K562 (cell line): ENCODE measurements at regions not wholly inside any gene's neighbourhood (a gene's known extent, or its start where the extent isn't known, plus 50 kb on each side); places are given as distances from the start of the nearest gene placed in this dataset.

Experiments used
- NCOR1 ChIP-seq: fragments of 450-650 bp; IDR thresholded peaks from 2 replicates; pipeline ENCODE4 v1.6.1; 2016; ENCODE audit warnings: mild to moderate bottlenecking, moderate library complexity
- PRMT5 ChIP-seq: sonication (generic); formaldehyde crosslinking; IDR thresholded peaks from 2 replicates; pipeline ENCODE4 v1.5.0; 2020; ENCODE audit warnings: missing genetic modification reagents
- RFX1 ChIP-seq: fragments of 450-650 bp; IDR thresholded peaks from 2 replicates; pipeline ENCODE4 v1.6.1; 2016; ENCODE audit warnings: mild to moderate bottlenecking, moderate library complexity
- RNF2 ChIP-seq: sonication (generic); IDR thresholded peaks from 2 replicates; pipeline ENCODE4 v1.6.1; 2016
- ZBTB11 ChIP-seq, 3 experiments: fragments of 200-800 bp in 1 of 3; fragments of 250-450 bp in 1 of 3; fragments of 450-650 bp in 1 of 3; sonication (Bioruptor Pico) in 1 of 3; sonication (Bioruptor generic) in 1 of 3; formaldehyde crosslinking in 1 of 3; IDR thresholded peaks; 2 replicates each; pipeline versions ENCODE4 v1.6.1 to v1.8.0; 2016 to 2022; ENCODE audit warnings: mild to moderate bottlenecking in 2 of 3, missing genetic modification characterization in 2 of 3, missing compliant biosample characterization in 1 of 3, moderate library complexity in 1 of 3
- TF ChIP-seq, protein P1 (sequence below), 2 experiments: fragments of 450-650 bp; IDR thresholded peaks; 2 replicates each; pipeline ENCODE4 v1.6.1; 2016; ENCODE audit warnings: mild to moderate bottlenecking in 2 of 2, borderline replicate concordance in 1 of 2, low read depth in 1 of 2, moderate library complexity in 1 of 2
- TF ChIP-seq, protein P2 (sequence below), 2 experiments: fragments of 450-650 bp; IDR thresholded peaks; 2 replicates each; pipeline ENCODE4 v1.6.1; 2018; ENCODE audit warnings: mild to moderate bottlenecking in 2 of 2, low read depth in 1 of 2; ENCODE audit not compliant: partially characterized antibody in 2 of 2
- TF ChIP-seq, protein P3 (sequence below): fragments of 250-450 bp; sonication (Bioruptor Pico); IDR thresholded peaks from 2 replicates; pipeline ENCODE4 v1.5.0; 2021; ENCODE audit warnings: mild to moderate bottlenecking, moderate library complexity

- TF ChIP-seq NCOR1 (no peak), RFX1 (no peak), ZBTB11 (CRISPR knock-in tag; IDR thresholded peaks at IDR 0.05) (no peak), RNF2 (no peak), PRMT5 (CRISPR knock-in tag) (no peak)
- TF ChIP-seq, protein P1, sequence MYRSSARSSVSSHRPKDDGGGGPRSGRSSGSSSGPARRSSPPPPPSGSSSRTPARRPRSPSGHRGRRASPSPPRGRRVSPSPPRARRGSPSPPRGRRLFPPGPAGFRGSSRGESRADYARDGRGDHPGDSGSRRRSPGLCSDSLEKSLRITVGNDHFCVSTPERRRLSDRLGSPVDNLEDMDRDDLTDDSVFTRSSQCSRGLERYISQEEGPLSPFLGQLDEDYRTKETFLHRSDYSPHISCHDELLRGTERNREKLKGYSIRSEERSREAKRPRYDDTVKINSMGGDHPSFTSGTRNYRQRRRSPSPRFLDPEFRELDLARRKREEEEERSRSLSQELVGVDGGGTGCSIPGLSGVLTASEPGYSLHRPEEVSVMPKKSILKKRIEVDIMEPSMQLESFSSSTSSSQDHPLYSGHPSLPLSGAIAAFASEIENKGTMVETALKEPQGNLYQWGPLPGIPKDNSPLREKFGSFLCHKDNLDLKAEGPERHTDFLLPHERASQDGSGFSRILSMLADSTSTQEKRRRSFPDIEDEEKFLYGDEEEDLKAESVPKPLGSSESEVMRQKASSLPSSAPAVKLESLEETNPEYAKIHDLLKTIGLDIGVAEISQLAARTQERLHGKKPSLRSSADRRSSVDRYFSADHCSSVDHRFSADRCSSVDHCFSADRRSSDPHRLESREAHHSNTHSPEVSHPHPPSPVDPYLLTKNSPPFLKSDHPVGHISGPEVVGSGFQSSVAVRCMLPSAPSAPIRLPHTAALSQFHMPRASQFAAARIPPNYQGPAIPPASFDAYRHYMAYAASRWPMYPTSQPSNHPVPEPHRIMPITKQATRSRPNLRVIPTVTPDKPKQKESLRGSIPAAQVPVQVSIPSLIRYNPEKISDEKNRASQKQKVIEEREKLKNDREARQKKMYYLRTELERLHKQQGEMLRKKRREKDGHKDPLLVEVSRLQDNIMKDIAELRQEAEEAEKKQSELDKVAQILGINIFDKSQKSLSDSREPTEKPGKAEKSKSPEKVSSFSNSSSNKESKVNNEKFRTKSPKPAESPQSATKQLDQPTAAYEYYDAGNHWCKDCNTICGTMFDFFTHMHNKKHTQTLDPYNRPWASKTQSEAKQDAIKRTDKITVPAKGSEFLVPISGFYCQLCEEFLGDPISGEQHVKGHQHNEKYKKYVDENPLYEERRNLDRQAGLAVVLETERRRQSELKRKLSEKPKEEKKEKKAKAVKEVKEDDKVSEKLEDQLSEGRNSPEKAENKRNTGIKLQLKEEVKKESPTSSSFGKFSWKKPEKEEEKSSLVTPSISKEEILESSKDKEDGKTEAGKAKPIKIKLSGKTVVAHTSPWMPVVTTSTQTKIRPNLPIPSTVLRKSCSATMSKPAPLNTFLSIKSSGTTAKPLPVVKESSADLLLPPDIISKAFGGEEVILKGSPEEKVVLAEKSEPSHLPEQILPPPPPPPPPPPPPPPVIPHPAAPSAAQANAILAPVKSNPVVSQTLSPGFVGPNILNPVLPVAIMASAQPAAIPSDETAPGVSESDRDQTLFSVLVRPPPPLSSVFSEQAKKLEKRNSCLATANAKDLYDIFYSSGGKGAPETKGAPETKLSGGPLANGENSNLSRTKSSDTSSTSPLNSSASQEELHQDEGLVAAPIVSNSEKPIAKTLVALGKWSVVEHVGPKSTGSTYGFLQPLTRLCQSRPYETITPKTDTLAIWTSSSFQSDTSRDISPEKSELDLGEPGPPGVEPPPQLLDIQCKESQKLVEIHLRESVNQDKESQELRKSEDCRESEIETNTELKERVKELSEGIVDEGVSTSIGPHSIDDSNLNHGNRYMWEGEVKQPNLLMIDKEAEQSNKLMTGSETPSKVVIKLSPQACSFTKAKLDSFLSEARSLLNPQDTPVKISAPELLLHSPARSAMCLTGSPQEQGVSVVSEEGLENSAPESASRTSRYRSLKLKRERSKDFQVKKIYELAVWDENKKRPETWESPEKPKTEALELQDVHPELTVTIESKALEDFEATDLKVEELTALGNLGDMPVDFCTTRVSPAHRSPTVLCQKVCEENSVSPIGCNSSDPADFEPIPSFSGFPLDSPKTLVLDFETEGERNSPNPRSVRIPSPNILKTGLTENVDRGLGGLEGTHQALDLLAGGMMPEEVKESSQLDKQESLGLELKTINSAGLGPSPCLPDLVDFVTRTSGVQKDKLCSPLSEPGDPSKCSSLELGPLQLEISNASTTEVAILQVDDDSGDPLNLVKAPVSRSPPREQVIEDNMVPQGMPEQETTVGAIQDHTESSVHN (IDR thresholded peaks at IDR 0.05; ENCODE audit: borderline replicate concordance in 1 of 2, low read depth in 1 of 2) = no peak
- TF ChIP-seq, protein P2, sequence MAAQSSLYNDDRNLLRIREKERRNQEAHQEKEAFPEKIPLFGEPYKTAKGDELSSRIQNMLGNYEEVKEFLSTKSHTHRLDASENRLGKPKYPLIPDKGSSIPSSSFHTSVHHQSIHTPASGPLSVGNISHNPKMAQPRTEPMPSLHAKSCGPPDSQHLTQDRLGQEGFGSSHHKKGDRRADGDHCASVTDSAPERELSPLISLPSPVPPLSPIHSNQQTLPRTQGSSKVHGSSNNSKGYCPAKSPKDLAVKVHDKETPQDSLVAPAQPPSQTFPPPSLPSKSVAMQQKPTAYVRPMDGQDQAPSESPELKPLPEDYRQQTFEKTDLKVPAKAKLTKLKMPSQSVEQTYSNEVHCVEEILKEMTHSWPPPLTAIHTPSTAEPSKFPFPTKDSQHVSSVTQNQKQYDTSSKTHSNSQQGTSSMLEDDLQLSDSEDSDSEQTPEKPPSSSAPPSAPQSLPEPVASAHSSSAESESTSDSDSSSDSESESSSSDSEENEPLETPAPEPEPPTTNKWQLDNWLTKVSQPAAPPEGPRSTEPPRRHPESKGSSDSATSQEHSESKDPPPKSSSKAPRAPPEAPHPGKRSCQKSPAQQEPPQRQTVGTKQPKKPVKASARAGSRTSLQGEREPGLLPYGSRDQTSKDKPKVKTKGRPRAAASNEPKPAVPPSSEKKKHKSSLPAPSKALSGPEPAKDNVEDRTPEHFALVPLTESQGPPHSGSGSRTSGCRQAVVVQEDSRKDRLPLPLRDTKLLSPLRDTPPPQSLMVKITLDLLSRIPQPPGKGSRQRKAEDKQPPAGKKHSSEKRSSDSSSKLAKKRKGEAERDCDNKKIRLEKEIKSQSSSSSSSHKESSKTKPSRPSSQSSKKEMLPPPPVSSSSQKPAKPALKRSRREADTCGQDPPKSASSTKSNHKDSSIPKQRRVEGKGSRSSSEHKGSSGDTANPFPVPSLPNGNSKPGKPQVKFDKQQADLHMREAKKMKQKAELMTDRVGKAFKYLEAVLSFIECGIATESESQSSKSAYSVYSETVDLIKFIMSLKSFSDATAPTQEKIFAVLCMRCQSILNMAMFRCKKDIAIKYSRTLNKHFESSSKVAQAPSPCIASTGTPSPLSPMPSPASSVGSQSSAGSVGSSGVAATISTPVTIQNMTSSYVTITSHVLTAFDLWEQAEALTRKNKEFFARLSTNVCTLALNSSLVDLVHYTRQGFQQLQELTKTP (IDR thresholded peaks at IDR 0.05; ENCODE audit: low read depth in 1 of 2, partially characterized antibody in 2 of 2) = no peak
- TF ChIP-seq, protein P3, sequence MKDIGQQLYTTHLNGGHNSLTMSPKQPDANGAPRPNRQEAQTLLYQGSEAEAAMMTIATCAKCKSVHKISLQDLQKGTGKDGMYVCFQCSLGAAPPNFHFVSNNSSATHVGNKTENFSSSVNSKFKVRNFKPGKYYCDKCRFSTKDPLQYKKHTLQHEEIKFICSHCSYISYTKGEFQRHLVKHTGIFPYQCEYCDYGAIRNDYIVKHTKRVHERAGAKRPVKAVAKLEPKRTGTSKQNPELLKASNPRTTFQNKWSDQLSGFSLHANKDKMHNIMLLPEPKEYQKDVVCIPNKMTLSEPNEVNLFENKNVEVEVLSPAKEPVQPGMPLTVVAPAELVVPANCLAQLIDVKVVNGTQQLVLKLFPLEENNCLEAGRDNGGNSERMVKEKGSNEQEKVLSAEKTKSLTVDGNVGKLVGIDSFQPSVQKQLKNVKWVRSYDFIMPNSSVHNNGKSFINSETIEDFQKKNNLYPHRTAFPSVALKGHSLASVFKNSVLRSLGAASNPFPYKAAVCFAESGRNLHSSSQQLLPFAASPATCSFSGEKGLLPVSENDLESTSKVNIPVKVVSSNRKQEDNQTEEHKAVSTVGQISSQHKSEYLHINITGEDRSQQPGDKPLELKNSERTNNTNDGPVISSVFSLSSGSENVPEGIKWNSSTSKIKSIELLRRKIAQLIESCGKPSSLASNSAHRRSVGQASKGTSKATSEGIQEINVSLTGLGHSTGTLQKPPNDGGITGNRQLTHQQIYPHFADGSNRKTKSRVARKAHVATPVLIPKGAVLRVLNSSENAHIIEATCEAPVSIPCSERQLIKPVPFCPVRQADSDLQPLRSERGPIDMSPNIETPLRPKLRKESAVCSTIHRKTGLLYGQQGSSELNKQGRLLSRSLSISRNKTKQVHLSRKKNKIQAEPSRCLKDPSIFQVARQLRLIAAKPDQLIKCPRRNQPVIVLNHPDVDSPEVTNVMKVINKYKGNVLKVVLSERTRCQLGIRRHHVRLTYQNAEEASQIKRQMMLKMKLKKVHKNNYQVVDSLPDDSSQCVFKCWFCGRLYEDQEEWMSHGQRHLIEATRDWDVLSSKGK = no peak
Measured at GRCh38 chr6:92587525-92587924, 831.8 kb downstream of the EPHA7 start (continued).
